ENCODE measurements at regions not wholly inside any gene's neighbourhood (a gene's known extent, or its start where the extent isn't known, plus 50 kb on each side); places are given as distances from the start of the nearest gene placed in this dataset.

DNA sequence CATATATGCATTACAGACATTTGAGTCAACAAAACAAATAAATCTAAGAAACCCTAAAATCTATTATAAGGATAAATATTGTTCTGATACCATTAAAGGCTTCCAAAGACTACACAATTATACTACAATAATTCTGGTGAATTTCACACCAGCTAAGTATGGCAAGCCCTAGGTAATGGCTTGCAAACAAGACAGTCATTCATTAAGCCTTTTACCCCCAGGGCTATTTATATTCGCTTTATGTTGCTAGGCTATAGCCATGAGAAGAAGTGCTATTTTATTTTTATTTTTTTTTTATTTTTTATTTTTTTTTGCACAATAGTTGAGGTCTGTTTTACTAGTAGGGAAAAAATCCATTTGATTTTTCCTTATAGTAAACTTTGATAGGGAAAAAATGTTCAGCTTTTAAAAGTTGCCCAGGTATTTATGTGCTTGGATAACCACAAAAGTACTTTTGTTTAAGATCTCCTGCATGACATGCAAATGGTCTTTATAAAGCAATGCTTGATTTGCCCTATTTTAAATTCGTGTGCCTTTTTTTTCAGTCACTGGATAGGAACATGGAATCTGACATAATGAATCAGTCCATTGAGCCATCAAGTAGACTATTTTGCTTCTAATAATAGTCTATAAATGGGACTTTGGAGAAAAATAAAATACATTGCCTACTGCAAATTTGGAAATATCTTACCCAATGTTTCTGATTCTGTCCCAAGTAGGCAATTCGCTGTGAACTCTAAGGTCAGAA, 946.3 kb upstream of the COX7C start:
- TF ChIP-seq, protein P1, sequence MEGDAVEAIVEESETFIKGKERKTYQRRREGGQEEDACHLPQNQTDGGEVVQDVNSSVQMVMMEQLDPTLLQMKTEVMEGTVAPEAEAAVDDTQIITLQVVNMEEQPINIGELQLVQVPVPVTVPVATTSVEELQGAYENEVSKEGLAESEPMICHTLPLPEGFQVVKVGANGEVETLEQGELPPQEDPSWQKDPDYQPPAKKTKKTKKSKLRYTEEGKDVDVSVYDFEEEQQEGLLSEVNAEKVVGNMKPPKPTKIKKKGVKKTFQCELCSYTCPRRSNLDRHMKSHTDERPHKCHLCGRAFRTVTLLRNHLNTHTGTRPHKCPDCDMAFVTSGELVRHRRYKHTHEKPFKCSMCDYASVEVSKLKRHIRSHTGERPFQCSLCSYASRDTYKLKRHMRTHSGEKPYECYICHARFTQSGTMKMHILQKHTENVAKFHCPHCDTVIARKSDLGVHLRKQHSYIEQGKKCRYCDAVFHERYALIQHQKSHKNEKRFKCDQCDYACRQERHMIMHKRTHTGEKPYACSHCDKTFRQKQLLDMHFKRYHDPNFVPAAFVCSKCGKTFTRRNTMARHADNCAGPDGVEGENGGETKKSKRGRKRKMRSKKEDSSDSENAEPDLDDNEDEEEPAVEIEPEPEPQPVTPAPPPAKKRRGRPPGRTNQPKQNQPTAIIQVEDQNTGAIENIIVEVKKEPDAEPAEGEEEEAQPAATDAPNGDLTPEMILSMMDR (conservative IDR thresholded peaks at IDR 0.05; ENCODE audit: low read length) = no peak
- no peak for TF ChIP-seq EZH2phosphoT487 (IDR thresholded peaks at IDR 0.05; ENCODE audit: borderline replicate concordance)

Measured in Loucy (cell line).